ENCODE measurements at regions not wholly inside any gene's neighbourhood (a gene's known extent, or its start where the extent isn't known, plus 50 kb on each side); places are given as distances from the start of the nearest gene placed in this dataset.

DNA sequence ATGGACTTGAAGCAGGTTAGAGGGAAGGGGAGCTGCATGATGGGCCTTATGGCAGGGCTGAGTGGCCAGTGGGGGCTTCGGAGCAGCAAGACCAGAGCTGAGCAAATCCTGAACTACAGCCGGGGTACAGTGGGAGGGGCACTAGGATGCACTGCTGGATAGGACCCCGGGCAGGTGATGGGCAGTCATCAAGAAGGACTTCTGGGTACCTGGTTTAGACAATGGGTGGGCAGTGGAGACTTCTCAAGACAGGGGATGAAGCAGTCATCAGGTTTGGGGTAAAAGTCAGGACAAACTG, 507.4 kb upstream of the MYT1L start:
- H2BK5ac ChIP-seq (ENCODE audit: low read depth, low read length): no peak overlapping the region
- no peaks in the 10 kb centered on the region; a peak in 1 of 7 replicates for H3K4me1 ChIP-seq (replicated peaks in 1 of 4; ENCODE audit: control insufficient read depth in 3 of 4, insufficient read depth in 4 of 4, low read length in 3 of 4)
- H3K4me3 ChIP-seq (ENCODE audit: extremely low read depth in 1 of 4, insufficient read depth in 2 of 4, low read depth in 3 of 4, low read length in 4 of 4): no peak overlapping the region
- no peak overlapping the region for H4K91ac ChIP-seq (replicated peaks; ENCODE audit: insufficient read length, low read length)
- H2AFZ ChIP-seq (ENCODE audit: low read length): no peak overlapping the region
- no peak overlapping the region for H2BK120ac ChIP-seq (replicated peaks; ENCODE audit: low read depth, low read length)
- no peak overlapping the region for H2BK20ac ChIP-seq (ENCODE audit: low read length)
- no peaks in the 10 kb centered on the region for H3K79me1 ChIP-seq (ENCODE audit: low read depth, low read length)
- H3K56ac ChIP-seq (replicated peaks; ENCODE audit: insufficient read length, low read depth, low read length): no peak overlapping the region
- 83% methylated on average over 3 of the region's 3 CpGs; no CpG with 5 or more reads in 1 of the 2 experiments for WGBS, 2 experiments (ENCODE audit: extremely low coverage in 1 of 2, insufficient coverage in 1 of 2, insufficient read length in 1 of 2, insufficient replicate concordance in 2 of 2, low coverage in 1 of 2, low lambda C conversion rate in 2 of 2, missing lambda C conversion rate in 1 of 2)
- no peaks in the 10 kb centered on the region for H4K20me1 ChIP-seq (replicated peaks in 1 of 2; ENCODE audit: control insufficient read depth in 1 of 2, insufficient read depth in 2 of 2, low read length in 2 of 2)
- no peaks in the 10 kb centered on the region for H3K23me2 ChIP-seq (ENCODE audit: low read depth, low read length)
- H2AK5ac ChIP-seq (ENCODE audit: low read depth, low read length): no peak overlapping the region
- H4K8ac ChIP-seq (ENCODE audit: extremely low read depth, insufficient read depth, low read length): no peak overlapping the region
- H3K27me3 ChIP-seq (replicated peaks in 1 of 4; ENCODE audit: control insufficient read depth in 3 of 4, extremely low read depth in 1 of 4, insufficient read depth in 3 of 4, low read length in 3 of 4): no peaks in the 10 kb centered on the region
- no peak overlapping the region for H3K4ac ChIP-seq (replicated peaks; ENCODE audit: insufficient read length, low read depth, low read length)
- POLR2A ChIA-PET (ENCODE audit: partially characterized antibody): no interaction called here
- no peaks in the 10 kb centered on the region for H3K9me3 ChIP-seq (ENCODE audit: insufficient read depth in 2 of 2, low read depth in 1 of 2, low read length in 1 of 2)
- no peaks in the 10 kb centered on the region for H3K36me3 ChIP-seq (ENCODE audit: control insufficient read depth in 2 of 4, insufficient read depth in 4 of 4, low read length in 3 of 4)
- no peak overlapping the region for H2BK12ac ChIP-seq (ENCODE audit: low read depth, low read length)
- no peak overlapping the region for H3K23ac ChIP-seq (ENCODE audit: insufficient read length)
- H3K9ac ChIP-seq (replicated peaks in 1 of 4; ENCODE audit: extremely low read depth in 1 of 4, low read depth in 3 of 4, low read length in 3 of 4): no peak overlapping the region
- no peak overlapping the region for H3K4me2 ChIP-seq (ENCODE audit: insufficient read depth in 1 of 2, low read depth in 2 of 2, low read length in 2 of 2)
- FAIRE-seq: no peak
- H3K27ac ChIP-seq (ENCODE audit: low read depth, low read length): no peak overlapping the region
- CTCF ChIA-PET (ENCODE audit: partially characterized antibody): no interaction called here
- H3K18ac ChIP-seq (ENCODE audit: extremely low read depth, low read length): no peak overlapping the region
- H3K79me2 ChIP-seq (ENCODE audit: control insufficient read depth in 1 of 2, insufficient read depth in 2 of 2, low read length in 2 of 2): no peaks in the 10 kb centered on the region
- no peak for DNase-seq (ENCODE audit: low read depth in 1 of 2, low spot score in 2 of 2)
- H4K5ac ChIP-seq (ENCODE audit: insufficient read length, low read depth, low read length): no peak overlapping the region
- H3K14ac ChIP-seq (ENCODE audit: insufficient read length): no peak overlapping the region
- H2BK15ac ChIP-seq (ENCODE audit: low read length): no peak overlapping the region
- TF ChIP-seq RXRA (IDR thresholded peaks at IDR 0.05; ENCODE audit: insufficient read depth, low read depth, low read length) (no peak), RFX5 (IDR thresholded peaks at IDR 0.05; ENCODE audit: borderline replicate concordance, low read depth, low read length) (no peak), BRCA1 (IDR thresholded peaks at IDR 0.05; ENCODE audit: low read depth, low read length) (no peak), CBX5 (IDR thresholded peaks at IDR 0.05; ENCODE audit: low read depth, low read length) (no peak), SP2 (IDR thresholded peaks at IDR 0.05; ENCODE audit: low read length) (no peak), PHF8 (conservative IDR thresholded peaks at IDR 0.05; ENCODE audit: low read depth, low read length) (no peak), SP1 (IDR thresholded peaks at IDR 0.05; ENCODE audit: low read depth, low read length) (no peak), HDAC2 (IDR thresholded peaks at IDR 0.05; ENCODE audit: borderline replicate concordance in 1 of 2, low read depth in 2 of 2, low read length in 2 of 2) (no peak), EZH2 (IDR thresholded peaks at IDR 0.05; ENCODE audit: low read depth, low read length, severe bottlenecking) (no peak), RBBP5 (IDR thresholded peaks at IDR 0.05; ENCODE audit: borderline replicate concordance, low read depth, low read length) (no peak), SIRT6 (IDR thresholded peaks at IDR 0.05; ENCODE audit: low read length) (no peak), TCF12 (IDR thresholded peaks at IDR 0.05; ENCODE audit: low read depth, low read length) (no peak)

Data from H1 (cell line).